ENCODE measurements at regions not wholly inside any gene's neighbourhood (a gene's known extent, or its start where the extent isn't known, plus 50 kb on each side); places are given as distances from the start of the nearest gene placed in this dataset.

GRCh38 chr2:120535081-120535480, 189.1 kb downstream of the INHBB start:
- no peaks in the 10 kb centered on the region for H3K27me3 ChIP-seq
- no peak for TF ChIP-seq POLR2A (IDR thresholded peaks at IDR 0.05)
- no peak for TF ChIP-seq CTCF (IDR thresholded peaks at IDR 0.05)
- H3K36me3 ChIP-seq = no peaks in the 10 kb centered on the region
- no peak overlapping the region for H3K4me3 ChIP-seq
- H3K27ac ChIP-seq = no peak overlapping the region
- no peak for DNase-seq
- peaks cover 0 to 28% (median 6%) of the 10 kb centered on the region in 12 donors for H3K4me1 ChIP-seq
- H3K9me3 ChIP-seq = peaks cover 0 to 11% (median 0%) of the 10 kb centered on the region in 12 donors
- intact Hi-C loops (cut with DNase I) = no loop called here
- no peak for ATAC-seq
- WGBS, 4 donors = 87 to 96% (median 95%) methylated on average over 4 to 5 of the region's 5 CpGs

- intact Hi-C loops (cut with DNase I) = no loop called here
- Histone ChIP-seq H3K4me1 (peaks cover 0 to 38% (median 15%) of the 10 kb centered on the region in 12 donors), H3K9me3 (peaks cover 0 to 2% (median 0%) of the 10 kb centered on the region in 12 donors), H3K27me3 (no peaks in the 10 kb centered on the region), H3K36me3 (no peaks in the 10 kb centered on the region), H3K4me3 (no peak overlapping the region), H3K27ac (peak overlapping the region in 7 of 12 donors; percentile 34 to 62 (median 54))
- WGBS, 4 donors = 64 to 76% (median 68%) methylated on average over 4 of the region's 4 CpGs
- DNase-seq (peak in 4 of 5 donors; percentile 40 to 70 (median 52)), ATAC-seq (peak; percentile 5 to 70 (median 53))
- TF ChIP-seq POLR2A (IDR thresholded peaks at IDR 0.05) (no peak), CTCF (IDR thresholded peaks at IDR 0.05) (no peak)
Measured at GRCh38 chr2:120536141-120536540, 190.2 kb downstream of the INHBB start.

- ATAC-seq (no peak), DNase-seq (no peak)
- H3K9me3 ChIP-seq = no peaks in the 10 kb centered on the region
- H3K4me1 ChIP-seq = peaks cover 0 to 31% (median 19%) of the 10 kb centered on the region in 12 donors
- TF ChIP-seq CTCF (IDR thresholded peaks at IDR 0.05) = no peak
- no peak for TF ChIP-seq POLR2A (IDR thresholded peaks at IDR 0.05)
- H3K4me3 ChIP-seq = no peak overlapping the region
- WGBS, 4 donors = 84 to 87% (median 85%) methylated on average over 12 of the region's 12 CpGs
- intact Hi-C loops (cut with DNase I) = no loop called here
- H3K27ac ChIP-seq = peak overlapping the region in 2 of 12 donors; percentile 78 to 82
- no peaks in the 10 kb centered on the region for H3K27me3 ChIP-seq
- H3K36me3 ChIP-seq = no peaks in the 10 kb centered on the region
Measured at GRCh38 chr2:120538691-120539423, 192.9 kb downstream of the INHBB start.

- Histone ChIP-seq H3K9me3 (no peaks in the 10 kb centered on the region), H3K36me3 (no peaks in the 10 kb centered on the region), H3K4me3 (no peak overlapping the region), H3K27me3 (no peaks in the 10 kb centered on the region), H3K27ac (peak overlapping the region in 4 of 12 donors; percentile 74 to 82 (median 80)), H3K4me1 (peaks cover 0 to 31% (median 20%) of the 10 kb centered on the region in 12 donors)
- ATAC-seq (no peak), DNase-seq (no peak)
- WGBS, 4 donors = 76 to 91% (median 88%) methylated on average over 14 to 15 of the region's 15 CpGs
- no peak for TF ChIP-seq CTCF (IDR thresholded peaks at IDR 0.05)
- no peak for TF ChIP-seq POLR2A (IDR thresholded peaks at IDR 0.05)
- intact Hi-C loops (cut with DNase I) = no loop called here
Measured at GRCh38 chr2:120539424-120539936, 193.5 kb downstream of the INHBB start.

Data from heart left ventricle (tissue), 16 donors.